Stimulated activated CD8-positive, alpha-beta memory T cell treated with anti-CD3 and anti-CD28 coated beads, Interleukin-2, amount 100 ng/mL, for 48 hours (primary cell): ENCODE measurements at regions not wholly inside any gene's neighbourhood (a gene's known extent, or its start where the extent isn't known, plus 50 kb on each side); places are given as distances from the start of the nearest gene placed in this dataset.

Experiments
- DNase-seq, 2 donors: peaks; one replicate each; pipeline ENCODE4 v3.0.0-alpha.2; 2020; ENCODE audit warnings: low read depth in 2 of 2

GRCh38 chr13:22288496-22288895 is 617.6 kb downstream of the FGF9 start:
- DNase-seq: no peak

- no peak for DNase-seq
Measured at GRCh38 chr13:22289711-22290110, 618.8 kb downstream of the FGF9 start.

- DNase-seq: no peak
Measured at GRCh38 chr13:22298530-22298929, 627.7 kb downstream of the FGF9 start.

- no peak for DNase-seq
Measured at GRCh38 chr13:22311734-22312404, 641.0 kb downstream of the FGF9 start.

GRCh38 chr13:22312405-22312803 is 641.5 kb downstream of the FGF9 start:
- no peak for DNase-seq

GRCh38 chr13:22316494-22317025 is 645.7 kb downstream of the FGF9 start:
- no peak for DNase-seq

- DNase-seq: no peak
Measured at GRCh38 chr13:22320991-22321390, 650.1 kb downstream of the FGF9 start.

GRCh38 chr13:22325761-22326160 is 654.9 kb downstream of the FGF9 start:
- DNase-seq: no peak

GRCh38 chr13:22332416-22332815 is 661.5 kb downstream of the FGF9 start:
- no peak for DNase-seq

- DNase-seq: no peak
Measured at GRCh38 chr13:22336460-22336859, 665.6 kb downstream of the FGF9 start.

- DNase-seq: no peak
Measured at GRCh38 chr13:22357132-22357531, 686.3 kb downstream of the FGF9 start.

- DNase-seq: no peak
Measured at GRCh38 chr13:22369090-22369489, 698.2 kb downstream of the FGF9 start.

- no peak for DNase-seq
Measured at GRCh38 chr13:22369840-22370239, 699.0 kb downstream of the FGF9 start.

- no peak for DNase-seq
Measured at GRCh38 chr13:22372261-22372660, 701.4 kb downstream of the FGF9 start.

GRCh38 chr13:22375151-22375550 is 704.3 kb downstream of the FGF9 start:
- DNase-seq: no peak

- DNase-seq: no peak
Measured at GRCh38 chr13:22387899-22388298, 717.0 kb downstream of the FGF9 start.

- DNase-seq: no peak
Measured at GRCh38 chr13:22399801-22400420, 729.0 kb downstream of the FGF9 start.

GRCh38 chr13:22402682-22403081 is 731.8 kb downstream of the FGF9 start:
- DNase-seq: no peak

GRCh38 chr13:22403144-22403543 is 732.3 kb downstream of the FGF9 start:
- no peak for DNase-seq

GRCh38 chr13:22405891-22406290 is 735.0 kb downstream of the FGF9 start:
- DNase-seq: no peak

GRCh38 chr13:22412452-22412851 is 741.6 kb downstream of the FGF9 start:
- no peak for DNase-seq

- DNase-seq: no peak
Measured at GRCh38 chr13:22422023-22422422, 751.1 kb downstream of the FGF9 start.

GRCh38 chr13:22422712-22423111 is 751.8 kb downstream of the FGF9 start:
- no peak for DNase-seq

- DNase-seq: no peak
Measured at GRCh38 chr13:22423261-22423660, 752.4 kb downstream of the FGF9 start.
